K562 (cell line): ENCODE measurements at regions not wholly inside any gene's neighbourhood (a gene's known extent, or its start where the extent isn't known, plus 50 kb on each side); places are given as distances from the start of the nearest gene placed in this dataset.

Source experiments
- DPF2 ChIP-seq: fragments of 450-650 bp; IDR thresholded peaks from 2 replicates; pipeline ENCODE4 v1.6.1; 2016
- JUN ChIP-seq, 2 experiments: sonication (generic) in 1 of 2; formaldehyde crosslinking in 1 of 2; IDR thresholded peaks; 2 replicates each; pipeline versions ENCODE4 v1.6.1 to v1.8.0; 2012 to 2022; ENCODE audit warnings: borderline replicate concordance in 2 of 2, mild to moderate bottlenecking in 2 of 2, improper control_type of control experiment in 1 of 2, low read depth in 1 of 2, low read length in 1 of 2, missing genetic modification reagents in 1 of 2
- MTA3 ChIP-seq: fragments of 450-650 bp; formaldehyde crosslinking; IDR thresholded peaks from 2 replicates; pipeline ENCODE4 v1.6.1; 2017; ENCODE audit warnings: mild to moderate bottlenecking, borderline replicate concordance
- POLR2A ChIP-seq: fragments of 450-650 bp; conservative IDR thresholded peaks from 2 replicates; pipeline ENCODE4 v1.6.1; 2016
- RB1 ChIP-seq: fragments of 450-650 bp; IDR thresholded peaks from 2 replicates; pipeline ENCODE4 v1.6.1; 2017; ENCODE audit warnings: low read depth, mild to moderate bottlenecking
- THAP7 ChIP-seq: fragments of 250-450 bp; sonication (Bioruptor Pico); IDR thresholded peaks from 2 replicates; pipeline ENCODE4 v1.5.0; 2021
- U2AF1 ChIP-seq: fragments of 200-400 bp; formaldehyde crosslinking; optimal IDR thresholded peaks from 2 replicates; pipeline ENCODE3; 2017; ENCODE audit warnings: mild to moderate bottlenecking, low read depth, low read length, moderate library complexity

DNA sequence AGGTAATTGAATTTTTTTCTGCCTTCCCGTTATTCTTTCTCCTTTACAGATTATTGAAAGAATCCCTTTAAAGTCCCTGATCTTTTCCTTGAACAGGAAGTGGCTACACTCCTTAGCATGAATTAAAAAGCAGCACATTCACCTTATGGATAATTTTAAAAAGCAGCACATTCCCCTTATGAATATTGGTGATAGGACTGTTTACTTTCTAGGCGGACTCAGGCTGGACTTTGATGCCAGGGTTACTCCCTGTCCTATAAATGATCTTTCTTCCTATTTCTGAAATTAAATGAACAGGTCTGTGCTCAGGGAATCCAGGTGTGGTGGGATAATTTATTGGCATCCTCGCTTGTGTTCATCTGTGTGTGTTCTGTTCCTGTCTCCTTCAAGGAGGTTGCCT, 226.0 kb downstream of the DCDC2C start:
- TF ChIP-seq DPF2 (no peak), MTA3 (no peak), THAP7 (no peak), POLR2A (no peak), U2AF1 (no peak), RB1 (no peak), JUN (IDR thresholded peaks at IDR 0.05; ENCODE audit: borderline replicate concordance, low read depth, low read length) (no peak), JUN (CRISPR knock-in tag; IDR thresholded peaks at IDR 0.05; ENCODE audit: borderline replicate concordance) (no peak)
